ENCODE measurements at regions not wholly inside any gene's neighbourhood (a gene's known extent, or its start where the extent isn't known, plus 50 kb on each side); places are given as distances from the start of the nearest gene placed in this dataset.

DNA sequence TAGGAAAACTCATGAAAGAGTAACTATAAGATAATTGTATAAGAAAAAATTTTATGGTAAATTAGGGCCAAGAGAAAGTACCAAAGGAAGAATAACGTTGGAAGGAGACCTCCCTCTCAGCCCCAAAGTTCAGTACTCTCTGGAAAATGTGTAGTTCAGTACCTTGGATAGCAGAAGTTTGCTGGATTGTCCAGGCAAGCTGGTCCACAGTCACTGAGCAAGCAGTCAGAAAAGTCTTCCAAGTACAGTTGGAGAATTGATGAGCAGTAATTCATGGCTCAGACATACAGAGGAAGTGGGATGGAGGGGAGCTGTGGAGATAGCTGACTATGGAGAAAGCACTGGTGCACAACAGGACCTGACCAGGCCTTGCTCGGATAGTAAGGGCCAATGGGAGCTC lies 598.2 kb upstream of the NDST4 start:
- no peak for DNase-seq (ENCODE audit: low read depth)
- no peak overlapping the region for H3K4me3 ChIP-seq (ENCODE audit: low read depth, low read length)
- TF ChIP-seq, protein P1, sequence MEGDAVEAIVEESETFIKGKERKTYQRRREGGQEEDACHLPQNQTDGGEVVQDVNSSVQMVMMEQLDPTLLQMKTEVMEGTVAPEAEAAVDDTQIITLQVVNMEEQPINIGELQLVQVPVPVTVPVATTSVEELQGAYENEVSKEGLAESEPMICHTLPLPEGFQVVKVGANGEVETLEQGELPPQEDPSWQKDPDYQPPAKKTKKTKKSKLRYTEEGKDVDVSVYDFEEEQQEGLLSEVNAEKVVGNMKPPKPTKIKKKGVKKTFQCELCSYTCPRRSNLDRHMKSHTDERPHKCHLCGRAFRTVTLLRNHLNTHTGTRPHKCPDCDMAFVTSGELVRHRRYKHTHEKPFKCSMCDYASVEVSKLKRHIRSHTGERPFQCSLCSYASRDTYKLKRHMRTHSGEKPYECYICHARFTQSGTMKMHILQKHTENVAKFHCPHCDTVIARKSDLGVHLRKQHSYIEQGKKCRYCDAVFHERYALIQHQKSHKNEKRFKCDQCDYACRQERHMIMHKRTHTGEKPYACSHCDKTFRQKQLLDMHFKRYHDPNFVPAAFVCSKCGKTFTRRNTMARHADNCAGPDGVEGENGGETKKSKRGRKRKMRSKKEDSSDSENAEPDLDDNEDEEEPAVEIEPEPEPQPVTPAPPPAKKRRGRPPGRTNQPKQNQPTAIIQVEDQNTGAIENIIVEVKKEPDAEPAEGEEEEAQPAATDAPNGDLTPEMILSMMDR (IDR thresholded peaks at IDR 0.05; ENCODE audit: control insufficient read depth, extremely low read depth, insufficient read depth) = no peak

DNA sequence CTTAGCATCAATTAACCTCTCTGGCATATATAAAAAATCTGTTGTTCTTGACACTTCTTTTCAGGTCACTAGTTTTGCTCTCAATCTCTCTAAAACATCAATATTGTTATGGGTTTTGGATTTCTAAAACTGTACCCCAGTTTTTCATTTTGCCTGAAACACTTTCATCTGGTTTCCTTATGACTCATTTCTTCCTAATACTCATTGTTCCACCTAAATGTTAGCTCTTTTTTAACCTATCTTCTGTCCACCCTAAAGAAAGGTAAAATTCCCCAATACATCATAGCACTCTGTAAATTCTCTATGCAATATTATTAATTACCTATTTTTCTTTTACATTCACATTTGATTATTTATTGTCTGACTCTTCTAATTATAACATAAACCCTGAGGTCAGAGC lies 575.5 kb upstream of the NDST4 start:
- DNase-seq (ENCODE audit: low read depth) = no peak
- TF ChIP-seq, protein P1 (IDR thresholded peaks at IDR 0.05; ENCODE audit: control insufficient read depth, extremely low read depth, insufficient read depth) = no peak
- H3K4me3 ChIP-seq (ENCODE audit: low read depth, low read length) = no peak overlapping the region

DNA sequence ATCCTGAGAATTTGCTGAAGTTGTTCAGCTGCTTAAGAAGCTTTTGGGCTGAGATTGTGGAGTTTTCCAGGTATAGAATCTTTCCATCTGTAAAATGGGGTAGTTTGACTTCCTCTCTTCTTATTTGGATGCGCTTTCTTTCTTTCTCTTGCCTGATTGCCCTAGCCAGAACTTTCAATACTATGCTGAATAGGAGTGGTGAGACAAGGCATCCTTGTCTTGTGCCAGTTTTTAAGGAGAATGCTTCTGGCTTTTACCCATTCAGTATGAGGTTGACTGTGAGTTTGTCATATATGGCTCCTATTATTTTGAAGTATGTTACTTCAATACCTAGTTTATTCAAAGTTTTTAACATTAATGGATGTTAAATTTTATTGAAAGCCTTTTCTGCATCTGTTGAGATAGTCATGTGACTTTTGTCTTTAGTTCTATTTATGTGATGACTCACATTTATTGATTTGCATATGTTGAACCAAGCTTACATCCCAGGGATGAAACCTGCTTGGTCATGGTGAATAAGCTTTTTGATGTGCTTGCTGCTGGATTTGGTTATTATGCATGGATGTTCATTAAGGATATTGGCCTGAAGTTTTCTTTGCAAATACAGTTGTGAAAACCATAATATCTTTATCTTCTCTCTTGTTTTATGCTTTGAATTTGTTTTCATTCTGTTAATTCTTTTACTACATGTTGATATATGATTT lies 573.8 kb upstream of the NDST4 start:
- no peak for DNase-seq (ENCODE audit: low read depth)
- TF ChIP-seq, protein P1 (IDR thresholded peaks at IDR 0.05; ENCODE audit: control insufficient read depth, extremely low read depth, insufficient read depth) = no peak
- H3K4me3 ChIP-seq (ENCODE audit: low read depth, low read length) = no peak overlapping the region

DNA sequence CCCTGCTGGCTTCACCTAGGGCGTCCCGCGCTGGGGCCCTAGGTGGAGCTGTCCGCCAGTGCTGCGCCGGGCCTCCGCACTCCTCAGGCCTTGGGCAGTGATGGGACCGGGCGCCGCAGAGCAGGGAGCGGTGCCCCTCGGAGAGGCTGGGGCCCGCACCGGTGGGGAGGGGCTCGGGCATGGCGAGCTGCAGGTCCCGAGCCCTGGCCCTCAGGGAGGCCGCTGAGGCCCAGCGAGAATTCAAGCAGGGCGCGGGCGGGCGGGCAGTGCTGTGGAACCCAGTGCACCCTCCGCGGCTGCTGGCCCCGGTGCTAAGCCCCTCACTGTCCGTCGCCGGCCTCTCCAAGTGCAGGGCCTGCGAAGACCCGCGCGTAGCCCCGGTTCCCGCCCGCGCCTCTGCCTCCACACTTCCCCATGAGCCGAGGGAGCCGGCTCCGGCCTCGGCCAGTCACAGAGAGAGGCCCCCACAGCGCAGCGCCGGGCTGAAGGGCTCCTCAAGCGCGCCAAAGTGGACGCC lies 565.1 kb upstream of the NDST4 start:
- no peak for DNase-seq (ENCODE audit: low read depth)
- TF ChIP-seq, protein P1 (IDR thresholded peaks at IDR 0.05; ENCODE audit: control insufficient read depth, extremely low read depth, insufficient read depth) = no peak
- no peak overlapping the region for H3K4me3 ChIP-seq (ENCODE audit: low read depth, low read length)

DNA sequence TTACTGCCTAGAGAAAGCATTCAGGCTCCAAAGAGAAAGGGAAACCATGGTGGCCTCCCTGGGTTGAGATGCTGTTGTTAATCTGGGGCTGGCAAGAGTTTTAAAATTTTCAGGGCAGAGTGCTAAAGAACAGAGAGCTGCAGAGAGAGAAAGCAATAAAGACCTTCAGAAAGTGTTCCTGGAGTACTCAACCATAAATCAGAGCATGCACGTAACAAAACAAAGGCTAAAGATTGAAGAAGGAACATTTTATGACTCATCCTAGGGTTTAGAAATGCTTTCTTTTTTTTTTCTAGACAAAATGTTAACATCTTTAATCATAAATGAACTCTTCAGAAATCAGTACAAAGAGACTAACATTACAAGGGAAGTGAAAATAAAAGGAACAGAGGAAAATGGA lies 562.3 kb upstream of the NDST4 start:
- H3K4me3 ChIP-seq (ENCODE audit: low read depth, low read length) = no peak overlapping the region
- TF ChIP-seq, protein P1 (IDR thresholded peaks at IDR 0.05; ENCODE audit: control insufficient read depth, extremely low read depth, insufficient read depth) = no peak
- no peak for DNase-seq (ENCODE audit: low read depth)

DNA sequence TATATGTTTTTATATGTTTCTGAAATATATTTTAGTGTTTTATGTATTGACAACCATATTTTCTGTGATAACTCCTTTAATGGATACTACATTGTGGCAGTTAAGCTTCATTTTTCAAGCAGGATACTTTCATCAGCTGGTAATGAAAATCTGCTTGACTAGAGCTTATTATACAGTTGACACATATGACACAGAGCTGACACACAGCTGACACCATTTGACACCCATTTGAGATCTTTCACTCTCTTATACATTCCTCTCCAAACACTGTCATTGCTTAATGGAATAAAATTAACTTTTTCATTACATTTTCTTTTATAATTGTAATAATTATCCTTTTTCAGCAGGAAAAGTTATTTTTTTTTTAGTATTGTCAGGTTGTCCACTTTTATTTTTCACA lies 561.1 kb upstream of the NDST4 start:
- DNase-seq (ENCODE audit: low read depth) = no peak
- H3K4me3 ChIP-seq (ENCODE audit: low read depth, low read length) = no peak overlapping the region
- TF ChIP-seq, protein P1 (IDR thresholded peaks at IDR 0.05; ENCODE audit: control insufficient read depth, extremely low read depth, insufficient read depth) = no peak

DNA sequence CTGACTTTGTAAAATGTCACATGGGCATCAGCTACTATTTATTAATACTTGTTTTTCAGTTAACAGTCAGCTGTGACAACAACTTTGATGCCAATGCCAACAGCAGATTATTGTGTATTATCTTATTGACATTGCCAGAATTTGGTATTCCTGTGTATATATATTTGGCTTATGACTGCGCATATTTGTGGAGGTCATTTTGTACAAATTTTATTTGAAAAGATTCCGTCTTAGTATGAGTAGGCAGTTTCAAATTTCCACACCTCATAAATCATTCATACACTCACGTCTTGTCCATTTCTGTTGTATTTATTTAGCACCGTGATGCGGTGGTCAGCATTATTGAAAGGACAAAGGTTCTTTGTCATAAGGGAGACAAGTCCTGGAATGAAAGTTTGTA lies 558.2 kb upstream of the NDST4 start:
- DNase-seq (ENCODE audit: low read depth) = peak; percentile 93
- TF ChIP-seq, protein P1 (IDR thresholded peaks at IDR 0.05; ENCODE audit: control insufficient read depth, extremely low read depth, insufficient read depth) = no peak
- no peak overlapping the region; the same call in 1 of the 2 replicates for H3K4me3 ChIP-seq (ENCODE audit: low read depth, low read length)

Data from LNCaP clone FGC (cell line).